A673 (cell line): ENCODE measurements at regions not wholly inside any gene's neighbourhood (a gene's known extent, or its start where the extent isn't known, plus 50 kb on each side); places are given as distances from the start of the nearest gene placed in this dataset.

Source experiments
- CTCF ChIP-seq: fragments of 300-800, 200-600 bp; sonication (generic); conservative IDR thresholded peaks from 2 replicates; pipeline ENCODE4 v1.5.1; 2017; ENCODE audit warnings: low read depth, mild to moderate bottlenecking, antibody characterized with exemption, low read length, moderate library complexity, mixed read lengths
- EZH2 ChIP-seq: fragments of 200-600 bp; sonication (generic); IDR thresholded peaks from 2 replicates; pipeline ENCODE4 v1.6.1; 2017; ENCODE audit warnings: borderline replicate concordance, low read depth, mild to moderate bottlenecking, mixed read lengths, antibody characterized with exemption, low read length; ENCODE audit not compliant: poor library complexity, severe bottlenecking

- TF ChIP-seq CTCF, result no peak
- TF ChIP-seq EZH2, result no peak
These were observed 253.6 kb downstream of the INHBA start for GRCh38 chr7:41449286-41449685.
